ENCODE measurements at regions not wholly inside any gene's neighbourhood (a gene's known extent, or its start where the extent isn't known, plus 50 kb on each side); places are given as distances from the start of the nearest gene placed in this dataset.

DNA sequence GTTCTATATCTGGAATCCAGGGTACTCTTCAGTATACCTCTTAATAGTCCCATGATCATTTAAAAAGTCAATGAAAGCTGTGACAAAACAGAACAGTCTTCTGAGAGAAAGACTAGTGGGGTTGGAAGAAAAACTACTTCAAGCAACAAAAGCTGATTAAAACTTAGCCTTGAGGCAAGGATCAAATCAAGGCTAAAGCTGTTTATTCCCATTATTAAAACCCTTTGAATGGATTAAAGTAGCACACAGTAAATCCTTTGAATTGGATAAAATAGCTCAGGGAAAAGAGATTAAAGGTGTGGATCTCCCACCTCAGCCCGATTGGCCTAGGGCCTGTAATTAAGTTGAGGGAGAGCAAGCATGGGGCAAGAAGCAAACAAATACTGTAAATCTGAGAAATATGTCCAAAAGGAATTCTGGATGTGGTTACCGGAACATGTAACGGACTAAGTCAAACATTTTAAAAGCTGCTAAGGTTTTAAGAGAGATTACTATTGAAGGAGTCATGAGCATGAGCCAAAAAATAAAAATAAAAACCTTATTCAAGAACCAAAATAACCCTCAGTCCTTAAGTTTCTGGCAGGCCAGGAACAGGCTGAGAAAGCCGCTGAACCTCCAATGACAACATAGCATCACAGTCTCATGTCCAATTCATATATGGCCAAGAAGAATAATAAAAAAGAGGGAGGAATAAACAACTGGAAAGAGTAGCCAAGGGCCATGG, 257.3 kb upstream of the NEIL3 start:
- H3K4me3 ChIP-seq (ENCODE audit: low read depth, low read length), result no peak overlapping the region
- no peak overlapping the region for H3K27ac ChIP-seq (ENCODE audit: low read depth, low read length)
- TF ChIP-seq, protein P1, sequence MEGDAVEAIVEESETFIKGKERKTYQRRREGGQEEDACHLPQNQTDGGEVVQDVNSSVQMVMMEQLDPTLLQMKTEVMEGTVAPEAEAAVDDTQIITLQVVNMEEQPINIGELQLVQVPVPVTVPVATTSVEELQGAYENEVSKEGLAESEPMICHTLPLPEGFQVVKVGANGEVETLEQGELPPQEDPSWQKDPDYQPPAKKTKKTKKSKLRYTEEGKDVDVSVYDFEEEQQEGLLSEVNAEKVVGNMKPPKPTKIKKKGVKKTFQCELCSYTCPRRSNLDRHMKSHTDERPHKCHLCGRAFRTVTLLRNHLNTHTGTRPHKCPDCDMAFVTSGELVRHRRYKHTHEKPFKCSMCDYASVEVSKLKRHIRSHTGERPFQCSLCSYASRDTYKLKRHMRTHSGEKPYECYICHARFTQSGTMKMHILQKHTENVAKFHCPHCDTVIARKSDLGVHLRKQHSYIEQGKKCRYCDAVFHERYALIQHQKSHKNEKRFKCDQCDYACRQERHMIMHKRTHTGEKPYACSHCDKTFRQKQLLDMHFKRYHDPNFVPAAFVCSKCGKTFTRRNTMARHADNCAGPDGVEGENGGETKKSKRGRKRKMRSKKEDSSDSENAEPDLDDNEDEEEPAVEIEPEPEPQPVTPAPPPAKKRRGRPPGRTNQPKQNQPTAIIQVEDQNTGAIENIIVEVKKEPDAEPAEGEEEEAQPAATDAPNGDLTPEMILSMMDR (IDR thresholded peaks at IDR 0.05; ENCODE audit: low read depth, low read length), result no peak
- CTCF ChIA-PET, result interaction anchor here (0.6 to 1.5 kb wide), 3 partner anchors 9 to 513 kb away, joined by 3 to 5 read pairs (median 4); no protein-coding TSS in a partner anchor
- H3K9me3 ChIP-seq (ENCODE audit: control insufficient read depth, insufficient read depth, low read length), result no peaks in the 10 kb centered on the region
- DNase-seq (ENCODE audit: low read depth, low spot score), result no peak
- POLR2A ChIA-PET, result no interaction called here
- H3K27me3 ChIP-seq (ENCODE audit: control insufficient read depth, insufficient read depth, low read length), result no peaks in the 10 kb centered on the region

DNA sequence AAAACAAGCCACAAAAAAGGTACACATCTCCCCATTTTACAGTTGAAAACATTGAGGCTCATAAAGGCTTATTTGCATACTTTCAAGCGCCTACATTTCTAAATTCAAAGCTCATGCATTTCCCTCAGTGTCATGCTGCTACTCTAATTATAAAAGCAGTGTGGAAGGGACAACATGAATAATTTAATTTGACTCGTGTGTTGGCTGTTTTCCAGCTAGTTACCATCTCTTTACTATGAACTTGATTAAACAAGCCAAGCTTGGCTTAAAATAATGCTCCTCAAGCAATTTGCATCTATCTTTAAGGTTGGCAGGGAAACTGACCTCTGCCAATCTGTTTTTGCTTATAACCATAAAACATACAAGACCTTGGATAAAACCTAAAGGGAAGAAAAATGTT, 252.5 kb upstream of the NEIL3 start:
- no peak for DNase-seq (ENCODE audit: low read depth, low spot score)
- TF ChIP-seq, protein P1 (IDR thresholded peaks at IDR 0.05; ENCODE audit: low read depth, low read length), result no peak
- Histone ChIP-seq H3K9me3 (ENCODE audit: control insufficient read depth, insufficient read depth, low read length) (no peaks in the 10 kb centered on the region), H3K4me3 (ENCODE audit: low read depth, low read length) (no peak overlapping the region), H3K27me3 (ENCODE audit: control insufficient read depth, insufficient read depth, low read length) (no peaks in the 10 kb centered on the region), H3K27ac (ENCODE audit: low read depth, low read length) (no peak overlapping the region)
- CTCF ChIA-PET, result interaction anchor here (0.6 to 4.5 kb wide), 3 partner anchors 10 to 676 kb away, joined by 4 to 66 read pairs (median 4); no protein-coding TSS in a partner anchor
- POLR2A ChIA-PET, result no interaction called here

DNA sequence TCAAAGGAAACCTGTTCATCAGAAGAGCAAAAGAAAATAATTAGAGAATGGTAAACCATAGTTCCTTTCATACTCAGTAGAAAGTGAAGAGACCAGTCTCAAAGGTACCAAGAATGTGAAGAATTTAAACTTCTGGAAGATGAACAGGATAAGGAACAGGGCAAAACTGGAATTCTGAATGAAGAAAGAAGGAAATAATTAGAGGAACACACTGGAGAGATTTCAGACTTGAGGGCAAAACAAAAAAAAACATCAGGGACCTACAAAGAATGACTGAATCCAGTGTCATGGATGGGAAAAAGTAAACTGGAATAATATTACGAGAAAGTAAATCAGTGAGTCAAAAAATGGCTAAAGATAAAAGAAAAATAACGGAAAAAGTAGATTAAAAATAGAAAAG, 245.6 kb upstream of the NEIL3 start:
- CTCF ChIA-PET, result interaction anchor here (2.9 kb wide), 1 partner anchor 17 kb away, joined by 19 read pairs; no protein-coding TSS in a partner anchor
- no peaks in the 10 kb centered on the region for H3K27me3 ChIP-seq (ENCODE audit: control insufficient read depth, insufficient read depth, low read length)
- DNase-seq (ENCODE audit: low read depth, low spot score), result no peak
- 0 out of 2 replicates have a peak, but pooled peaks cover 3% of the 10 kb centered on the region for H3K9me3 ChIP-seq (ENCODE audit: control insufficient read depth, insufficient read depth, low read length)
- no peak overlapping the region for H3K4me3 ChIP-seq (ENCODE audit: low read depth, low read length)
- TF ChIP-seq, protein P1 (IDR thresholded peaks at IDR 0.05; ENCODE audit: low read depth, low read length), result no peak
- POLR2A ChIA-PET, result no interaction called here
- H3K27ac ChIP-seq (ENCODE audit: low read depth, low read length), result no peak overlapping the region

DNA sequence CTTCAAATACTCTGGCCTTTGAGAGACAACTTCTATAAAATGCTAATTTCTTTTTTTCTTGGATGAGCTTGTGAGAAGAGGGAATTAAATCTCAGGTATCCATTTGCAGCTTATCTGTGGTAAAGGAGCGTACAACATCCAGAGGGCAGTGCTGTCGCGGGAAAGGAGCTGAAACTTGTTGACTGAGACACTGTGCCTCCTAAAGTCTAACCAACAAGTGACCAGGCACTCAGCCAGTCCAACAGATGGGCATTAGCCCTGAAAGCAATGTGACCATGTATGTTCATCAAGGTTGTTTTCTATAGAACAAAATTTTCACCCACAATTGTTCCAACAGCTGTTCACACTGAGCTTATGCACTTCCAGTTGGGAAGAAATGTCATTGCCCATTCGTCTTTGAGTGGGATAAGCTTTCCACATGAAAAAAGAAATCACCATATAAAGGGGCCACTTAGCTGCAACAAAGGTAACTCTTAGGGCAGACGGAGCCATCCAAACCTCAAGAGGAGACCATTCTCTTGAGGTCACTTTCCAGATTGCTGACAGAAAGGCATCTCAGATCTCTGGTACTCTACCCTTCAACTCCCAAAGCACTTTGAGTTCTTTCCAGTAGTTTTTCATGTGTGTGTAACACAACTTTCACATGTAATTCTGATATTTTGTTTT, 244.8 kb upstream of the NEIL3 start:
- Histone ChIP-seq H3K9me3 (ENCODE audit: control insufficient read depth, insufficient read depth, low read length) (0 out of 2 replicates have a peak, but pooled peaks cover 3% of the 10 kb centered on the region), H3K27ac (ENCODE audit: low read depth, low read length) (no peak overlapping the region), H3K4me3 (ENCODE audit: low read depth, low read length) (no peak overlapping the region), H3K27me3 (ENCODE audit: control insufficient read depth, insufficient read depth, low read length) (no peaks in the 10 kb centered on the region)
- CTCF ChIA-PET, result interaction anchor here (2.9 kb wide), 1 partner anchor 18 kb away, joined by 19 read pairs; no protein-coding TSS in a partner anchor
- POLR2A ChIA-PET, result no interaction called here
- TF ChIP-seq, protein P1 (IDR thresholded peaks at IDR 0.05; ENCODE audit: low read depth, low read length), result no peak
- no peak for DNase-seq (ENCODE audit: low read depth, low spot score)

DNA sequence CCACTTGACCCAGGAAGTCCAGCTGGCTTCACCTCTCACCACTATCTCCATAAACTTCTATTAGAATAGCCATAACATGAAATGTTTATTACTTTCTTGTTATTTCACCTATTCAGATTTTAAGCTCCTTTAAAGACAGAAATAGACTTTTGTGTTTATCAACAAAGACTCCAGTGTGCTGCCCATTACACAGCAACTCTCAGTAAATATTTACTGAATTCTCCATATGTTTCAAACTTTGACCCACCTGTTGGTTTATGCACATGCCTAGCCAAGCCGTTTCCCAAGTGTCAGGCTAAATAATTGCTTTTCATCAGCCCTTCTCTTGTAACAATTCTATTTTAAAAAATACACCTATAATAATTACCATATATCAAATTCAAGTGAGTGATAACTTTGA, 242.9 kb upstream of the NEIL3 start:
- TF ChIP-seq, protein P1 (IDR thresholded peaks at IDR 0.05; ENCODE audit: low read depth, low read length), result no peak
- POLR2A ChIA-PET, result no interaction called here
- Histone ChIP-seq H3K27me3 (ENCODE audit: control insufficient read depth, insufficient read depth, low read length) (no peaks in the 10 kb centered on the region), H3K27ac (ENCODE audit: low read depth, low read length) (no peak overlapping the region), H3K4me3 (ENCODE audit: low read depth, low read length) (no peak overlapping the region), H3K9me3 (ENCODE audit: control insufficient read depth, insufficient read depth, low read length) (0 out of 2 replicates have a peak, but pooled peaks cover 3% of the 10 kb centered on the region)
- DNase-seq (ENCODE audit: low read depth, low spot score), result no peak
- CTCF ChIA-PET, result interaction anchor here (2.9 kb wide), 1 partner anchor 19 kb away, joined by 19 read pairs; no protein-coding TSS in a partner anchor

Measured in AG04450 (cell line).